ENCODE measurements at regions not wholly inside any gene's neighbourhood (a gene's known extent, or its start where the extent isn't known, plus 50 kb on each side); places are given as distances from the start of the nearest gene placed in this dataset.

DNA sequence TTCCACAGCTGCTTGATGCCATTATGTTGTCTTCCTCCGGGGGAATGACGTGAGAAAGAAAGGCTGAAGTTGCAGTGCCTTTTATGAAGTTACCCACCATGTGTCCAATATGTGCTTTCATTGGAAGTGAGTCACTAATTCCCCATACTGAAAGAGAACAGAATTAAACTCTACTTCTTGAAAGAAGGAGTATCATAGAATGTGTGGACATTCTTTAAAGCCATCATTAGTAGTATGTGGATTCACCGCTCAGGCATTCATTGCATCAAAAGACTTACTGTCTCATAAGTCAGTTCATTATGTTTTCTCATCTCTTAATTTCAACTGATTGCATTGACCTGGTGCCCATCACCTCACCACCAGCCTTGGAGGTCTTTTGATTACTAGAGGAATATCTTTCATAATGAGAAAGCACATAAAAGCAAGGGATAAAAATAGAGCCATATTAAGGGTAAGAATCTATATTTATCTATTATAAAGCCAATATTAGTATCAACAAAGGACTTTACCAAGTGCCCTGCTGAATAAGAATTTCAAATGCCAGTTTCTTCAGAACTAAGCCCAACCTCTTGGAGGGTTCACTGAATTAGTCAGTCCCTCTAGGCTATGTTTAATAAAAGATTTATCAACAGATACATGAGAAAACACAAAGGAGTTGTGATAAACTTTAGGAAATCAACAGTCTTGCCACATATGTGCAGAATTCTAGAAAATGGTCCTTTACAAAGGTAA is 516.1 kb downstream of the NTRK2 start:
- TF ChIP-seq, protein P1, sequence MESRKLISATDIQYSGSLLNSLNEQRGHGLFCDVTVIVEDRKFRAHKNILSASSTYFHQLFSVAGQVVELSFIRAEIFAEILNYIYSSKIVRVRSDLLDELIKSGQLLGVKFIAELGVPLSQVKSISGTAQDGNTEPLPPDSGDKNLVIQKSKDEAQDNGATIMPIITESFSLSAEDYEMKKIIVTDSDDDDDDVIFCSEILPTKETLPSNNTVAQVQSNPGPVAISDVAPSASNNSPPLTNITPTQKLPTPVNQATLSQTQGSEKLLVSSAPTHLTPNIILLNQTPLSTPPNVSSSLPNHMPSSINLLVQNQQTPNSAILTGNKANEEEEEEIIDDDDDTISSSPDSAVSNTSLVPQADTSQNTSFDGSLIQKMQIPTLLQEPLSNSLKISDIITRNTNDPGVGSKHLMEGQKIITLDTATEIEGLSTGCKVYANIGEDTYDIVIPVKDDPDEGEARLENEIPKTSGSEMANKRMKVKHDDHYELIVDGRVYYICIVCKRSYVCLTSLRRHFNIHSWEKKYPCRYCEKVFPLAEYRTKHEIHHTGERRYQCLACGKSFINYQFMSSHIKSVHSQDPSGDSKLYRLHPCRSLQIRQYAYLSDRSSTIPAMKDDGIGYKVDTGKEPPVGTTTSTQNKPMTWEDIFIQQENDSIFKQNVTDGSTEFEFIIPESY (IDR thresholded peaks at IDR 0.05): no peak
- TF ChIP-seq, protein P2, sequence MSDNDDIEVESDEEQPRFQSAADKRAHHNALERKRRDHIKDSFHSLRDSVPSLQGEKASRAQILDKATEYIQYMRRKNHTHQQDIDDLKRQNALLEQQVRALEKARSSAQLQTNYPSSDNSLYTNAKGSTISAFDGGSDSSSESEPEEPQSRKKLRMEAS (IDR thresholded peaks at IDR 0.05): no peak
